Endothelial cell of umbilical vein (primary cell): ENCODE measurements at regions not wholly inside any gene's neighbourhood (a gene's known extent, or its start where the extent isn't known, plus 50 kb on each side); places are given as distances from the start of the nearest gene placed in this dataset.

Source experiments
- BruUV-seq: library from RNA; stranded (reverse); fragments of 400-500 nt; replicated peaks from 2 replicates; lab custom pipeline; 2021; lab: Mats Ljungman, UMichigan
- CTCF ChIA-PET: fragments of 300-600, 350-600 bp; sonication (Branson Sonifier 250); formaldehyde crosslinking; loops from one replicate; lab custom pipeline; 2021; ENCODE audit warnings: antibody characterized with exemption, inconsistent platforms; lab: Charles Lee
- POLR2A ChIA-PET: fragments of 300-600, 350-600 bp; sonication (Branson Sonifier 250); formaldehyde crosslinking; loops from one replicate; lab custom pipeline; 2021; ENCODE audit warnings: antibody characterized with exemption, inconsistent platforms; lab: Charles Lee
- DNase-seq: peaks from one replicate; pipeline ENCODE4 v3.0.0-alpha.2; 2011; ENCODE audit warnings: low read depth, low spot score
- FAIRE-seq: peaks from 2 replicates; lab custom pipeline; 2011; peaks lifted over from hg19 to GRCh38; lab: Jason Lieb, UNC
- H2AFZ ChIP-seq: 2 replicates; pipeline ENCODE4 v1.6.0; 2012; ENCODE audit warnings: low read depth, low read length, control low read depth, inconsistent platforms
- H3K27ac ChIP-seq: 2 replicates; pipeline ENCODE4 v1.5.1; 2011; ENCODE audit warnings: low read depth, mild to moderate bottlenecking, control low read depth, low read length, moderate library complexity; ENCODE audit not compliant: insufficient read depth
- H3K27me3 ChIP-seq, 2 experiments: 2 replicates each; pipeline versions ENCODE4 v1.6.0 to v1.6.1; 2011; ENCODE audit warnings: low read length in 2 of 2, mixed read lengths in 1 of 2; ENCODE audit not compliant: control insufficient read depth in 2 of 2, insufficient read depth in 2 of 2
- H3K36me3 ChIP-seq, 2 experiments: 2 replicates in 1 of 2; 3 replicates in 1 of 2; pipeline ENCODE4 v1.5.1; 2011; ENCODE audit warnings: low read length in 2 of 2, mild to moderate bottlenecking in 1 of 2, moderate library complexity in 1 of 2; ENCODE audit not compliant: control insufficient read depth in 2 of 2, insufficient read depth in 2 of 2; ENCODE audit errors: extremely low read depth in 1 of 2
- H3K4me1 ChIP-seq: 3 replicates; pipeline ENCODE4 v1.5.1; 2011; ENCODE audit warnings: mild to moderate bottlenecking, low read length; ENCODE audit not compliant: control insufficient read depth, insufficient read depth; ENCODE audit errors: extremely low read depth
- H3K4me2 ChIP-seq: 2 replicates; pipeline ENCODE4 v1.6.1; 2011; ENCODE audit warnings: low read length, control low read depth, mixed read lengths; ENCODE audit not compliant: insufficient read depth
- H3K4me3 ChIP-seq, 3 experiments: fragments of 200-600 bp in 1 of 3; sonication (generic), shearing (Covaris generic) in 1 of 3; replicated peaks in 1 of 3; 2 replicates each; pipeline ENCODE4 v1.5.1; 2011 to 2016; ENCODE audit warnings: control low read depth in 3 of 3, low read length in 3 of 3, mild to moderate bottlenecking in 2 of 3, inconsistent platforms in 1 of 3, low read depth in 1 of 3, moderate library complexity in 1 of 3; ENCODE audit not compliant: insufficient read depth in 1 of 3
- H3K79me2 ChIP-seq: 2 replicates; pipeline ENCODE4 v1.6.0; 2012; ENCODE audit warnings: low read length, inconsistent platforms; ENCODE audit not compliant: control insufficient read depth, insufficient read depth
- H3K9ac ChIP-seq: replicated peaks from 2 replicates; pipeline ENCODE3; 2011; ENCODE audit warnings: low read length, control low read depth; ENCODE audit not compliant: insufficient read depth; ENCODE audit errors: extremely low read depth
- H3K9me1 ChIP-seq: replicated peaks from 3 replicates; pipeline ENCODE4 v1.6.0; 2011; ENCODE audit warnings: mild to moderate bottlenecking, low read length; ENCODE audit not compliant: control insufficient read depth, insufficient read depth; ENCODE audit errors: extremely low read depth
- H3K9me3 ChIP-seq: replicated peaks from 2 replicates; pipeline ENCODE4 v1.5.1; 2012; ENCODE audit warnings: low read length, inconsistent platforms; ENCODE audit not compliant: control insufficient read depth, insufficient read depth
- H4K20me1 ChIP-seq: replicated peaks from 2 replicates; pipeline ENCODE3; 2011; ENCODE audit warnings: mild to moderate bottlenecking, low read length; ENCODE audit not compliant: control insufficient read depth, insufficient read depth; ENCODE audit errors: extremely low read depth
- EZH2 ChIP-seq: IDR thresholded peaks from 2 replicates; pipeline ENCODE4 v1.6.1; 2012; ENCODE audit warnings: borderline replicate concordance, low read depth, mild to moderate bottlenecking, moderate library complexity, low read length, inconsistent platforms; ENCODE audit not compliant: severe bottlenecking
- FOS ChIP-seq: IDR thresholded peaks from 2 replicates; pipeline ENCODE4 v1.6.1; 2011; ENCODE audit warnings: mild to moderate bottlenecking, low read length, moderate library complexity, borderline replicate concordance; ENCODE audit not compliant: insufficient read depth
- GATA2 ChIP-seq: IDR thresholded peaks from 2 replicates; pipeline ENCODE4 v1.7.0; 2011; ENCODE audit warnings: low read depth, mild to moderate bottlenecking, moderate library complexity, mixed read lengths, low read length; ENCODE audit not compliant: insufficient read length, insufficient read depth
- JUN ChIP-seq: IDR thresholded peaks from 2 replicates; pipeline ENCODE4 v1.6.1; 2011; ENCODE audit warnings: borderline replicate concordance, low read depth; ENCODE audit not compliant: insufficient read length, insufficient read depth
- MYC ChIP-seq: IDR thresholded peaks from one replicate; pipeline ENCODE4 v1.6.1; 2011; ENCODE audit warnings: mild to moderate bottlenecking, low read depth, low read length
- POLR2A ChIP-seq: IDR thresholded peaks from 2 replicates; pipeline ENCODE4 v1.6.1; 2012; ENCODE audit warnings: low read depth, mild to moderate bottlenecking, control low read depth, low read length
- POLR2AphosphoS5 ChIP-seq: IDR thresholded peaks from 2 replicates; pipeline ENCODE4 v1.6.1; 2012; ENCODE audit warnings: low read depth, mild to moderate bottlenecking, control low read depth, low read length, moderate library complexity; ENCODE audit not compliant: insufficient read depth
- dilution Hi-C: fragments of 300-500 bp; cut with MboI; formaldehyde crosslinking; loops from one replicate; pipeline ENCODE4 v1.15.0; 2019; ENCODE audit warnings: low sequenced_read_pairs; ENCODE audit not compliant: extremely low pct_ligation_motif_present
- intact Hi-C: fragments of 100-400 bp; cut with micrococcal nuclease; formaldehyde crosslinking; loops from one replicate; pipeline ENCODE4 v1.10.0; 2022
- TF ChIP-seq, protein P1 (sequence below): IDR thresholded peaks from 2 replicates; pipeline ENCODE4 v1.6.1; 2011; ENCODE audit not compliant: insufficient read depth, insufficient read length
- TF ChIP-seq, protein P2 (sequence below), 2 donors: IDR thresholded peaks; 1 replicate in 1 of 2; 2 replicates in 1 of 2; pipeline ENCODE4 v1.5.1; 2011; ENCODE audit warnings: low read length in 2 of 2, mild to moderate bottlenecking in 2 of 2, moderate library complexity in 2 of 2, control low read depth in 1 of 2, inconsistent platforms in 1 of 2, low read depth in 1 of 2; ENCODE audit not compliant: insufficient read depth in 1 of 2; ENCODE audit errors: extremely low read depth in 1 of 2

DNA sequence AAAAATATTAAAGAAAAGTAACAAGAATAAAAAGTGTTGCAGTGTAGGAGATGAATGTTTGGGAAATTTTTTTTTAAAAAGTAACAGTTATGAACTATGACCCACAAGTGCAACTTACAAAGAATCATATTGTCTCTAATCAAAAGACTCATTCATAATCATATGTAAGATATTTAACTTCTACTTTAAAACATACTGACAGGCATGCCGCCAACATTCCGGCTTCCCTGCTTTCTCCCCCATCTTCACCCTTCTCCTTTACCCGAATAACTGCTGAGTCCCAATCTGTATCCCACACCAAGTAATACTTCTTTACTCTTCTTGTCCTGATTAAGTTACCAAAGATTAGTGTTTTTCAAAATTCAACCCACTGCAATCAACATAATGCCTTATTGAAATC lies 598.8 kb upstream of the FRG1 start:
- intact Hi-C loops (no loop called here), dilution Hi-C loops (no loop called here)

More for the DNA sequence above, 598.8 kb upstream of the FRG1 start:
- FAIRE-seq (no peak), DNase-seq (no peak)
- ChIA-PET POLR2A (no interaction called here), CTCF (no interaction called here)
- Histone ChIP-seq H2AFZ (no peak overlapping the region), H4K20me1 (no peaks in the 10 kb centered on the region), H3K4me1 (no peaks in the 10 kb centered on the region), H3K9ac (no peak overlapping the region), H3K36me3 (no peaks in the 10 kb centered on the region), H3K79me2 (no peaks in the 10 kb centered on the region), H3K4me2 (no peak overlapping the region), H3K27me3 (no peaks in the 10 kb centered on the region), H3K9me1 (no peaks in the 10 kb centered on the region), H3K9me3 (peaks cover 4% of the 10 kb centered on the region), H3K4me3 (no peak overlapping the region), H3K27ac (no peak overlapping the region)
- BruUV-seq: no TSS peak
- TF ChIP-seq, protein P1, sequence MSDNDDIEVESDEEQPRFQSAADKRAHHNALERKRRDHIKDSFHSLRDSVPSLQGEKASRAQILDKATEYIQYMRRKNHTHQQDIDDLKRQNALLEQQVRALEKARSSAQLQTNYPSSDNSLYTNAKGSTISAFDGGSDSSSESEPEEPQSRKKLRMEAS: no peak
- TF ChIP-seq GATA2 (no peak), POLR2A (no peak), MYC (no peak), POLR2AphosphoS5 (no peak), FOS (no peak), JUN (no peak), EZH2 (no peak)
- TF ChIP-seq, protein P2, sequence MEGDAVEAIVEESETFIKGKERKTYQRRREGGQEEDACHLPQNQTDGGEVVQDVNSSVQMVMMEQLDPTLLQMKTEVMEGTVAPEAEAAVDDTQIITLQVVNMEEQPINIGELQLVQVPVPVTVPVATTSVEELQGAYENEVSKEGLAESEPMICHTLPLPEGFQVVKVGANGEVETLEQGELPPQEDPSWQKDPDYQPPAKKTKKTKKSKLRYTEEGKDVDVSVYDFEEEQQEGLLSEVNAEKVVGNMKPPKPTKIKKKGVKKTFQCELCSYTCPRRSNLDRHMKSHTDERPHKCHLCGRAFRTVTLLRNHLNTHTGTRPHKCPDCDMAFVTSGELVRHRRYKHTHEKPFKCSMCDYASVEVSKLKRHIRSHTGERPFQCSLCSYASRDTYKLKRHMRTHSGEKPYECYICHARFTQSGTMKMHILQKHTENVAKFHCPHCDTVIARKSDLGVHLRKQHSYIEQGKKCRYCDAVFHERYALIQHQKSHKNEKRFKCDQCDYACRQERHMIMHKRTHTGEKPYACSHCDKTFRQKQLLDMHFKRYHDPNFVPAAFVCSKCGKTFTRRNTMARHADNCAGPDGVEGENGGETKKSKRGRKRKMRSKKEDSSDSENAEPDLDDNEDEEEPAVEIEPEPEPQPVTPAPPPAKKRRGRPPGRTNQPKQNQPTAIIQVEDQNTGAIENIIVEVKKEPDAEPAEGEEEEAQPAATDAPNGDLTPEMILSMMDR (IDR thresholded peaks at IDR 0.05; ENCODE audit: extremely low read depth in 1 of 2, insufficient read depth in 1 of 2, low read depth in 1 of 2, low read length in 2 of 2): no peak
